Hepatocyte (in vitro differentiated cells): ENCODE measurements at regions not wholly inside any gene's neighbourhood (a gene's known extent, or its start where the extent isn't known, plus 50 kb on each side); places are given as distances from the start of the nearest gene placed in this dataset.

ENCODE experiments used
- DNase-seq: peaks from one replicate; pipeline ENCODE4 v3.0.0-alpha.2; 2016; ENCODE audit warnings: low spot score
- H2AFZ ChIP-seq: fragments of 200-600 bp; sonication (generic); 2 replicates; pipeline ENCODE4 v1.6.0; 2016; ENCODE audit warnings: antibody characterized with exemption, mild to moderate bottlenecking
- H3K27ac ChIP-seq: fragments of 200-600 bp; sonication (generic); 2 replicates; pipeline ENCODE4 v1.5.1; 2016; ENCODE audit warnings: mild to moderate bottlenecking
- H3K27me3 ChIP-seq: fragments of 200-600 bp; sonication (generic); 2 replicates; pipeline ENCODE4 v1.6.1; 2016
- H3K36me3 ChIP-seq: fragments of 200-600 bp; sonication (generic); replicated peaks from 2 replicates; pipeline ENCODE4 v1.5.1; 2016; ENCODE audit warnings: low read depth; ENCODE audit not compliant: insufficient read depth
- H3K4me1 ChIP-seq: fragments of 200-600 bp; sonication (generic); 2 replicates; pipeline ENCODE4 v1.5.1; 2016; ENCODE audit warnings: mild to moderate bottlenecking, moderate library complexity; ENCODE audit not compliant: insufficient read depth
- H3K4me2 ChIP-seq: fragments of 200-600 bp; sonication (generic); 2 replicates; pipeline ENCODE4 v1.6.0; 2016
- H3K4me3 ChIP-seq: fragments of 200-600 bp; sonication (generic); 2 replicates; pipeline ENCODE4 v1.5.1; 2016; ENCODE audit warnings: mild to moderate bottlenecking
- H3K79me2 ChIP-seq: fragments of 200-600 bp; sonication (generic); 2 replicates; pipeline ENCODE4 v1.6.0; 2017; ENCODE audit warnings: mild to moderate bottlenecking
- H3K9me2 ChIP-seq: fragments of 200-600 bp; sonication (generic); replicated peaks from 2 replicates; pipeline ENCODE4 v1.6.0; 2017; ENCODE audit warnings: mild to moderate bottlenecking; ENCODE audit not compliant: insufficient read depth
- H3K9me3 ChIP-seq: fragments of 200-600 bp; sonication (generic); 2 replicates; pipeline ENCODE4 v1.5.1; 2016; ENCODE audit warnings: low read depth, mild to moderate bottlenecking
- H4K20me1 ChIP-seq: fragments of 200-600 bp; sonication (generic); 2 replicates; pipeline ENCODE4 v1.6.0; 2016; ENCODE audit warnings: mild to moderate bottlenecking; ENCODE audit not compliant: insufficient read depth, poor library complexity, severe bottlenecking
- EZH2 ChIP-seq: fragments of 200-600 bp; sonication (generic); IDR thresholded peaks from 2 replicates; pipeline ENCODE4 v1.6.1; 2016; ENCODE audit warnings: antibody characterized with exemption, mild to moderate bottlenecking, borderline replicate concordance
- EZH2phosphoT487 ChIP-seq: fragments of 200-600 bp; sonication (generic); IDR thresholded peaks from one replicate; pipeline ENCODE4 v1.6.1; 2018; ENCODE audit warnings: antibody characterized with exemption, mild to moderate bottlenecking, low read depth, moderate library complexity; ENCODE audit not compliant: unreplicated experiment, severe bottlenecking
- WGBS: methylation state at CpG from one replicate; pipeline ENCODE4 v1.1.6; 2016; ENCODE audit warnings: low lambda C conversion rate; ENCODE audit errors: missing lambda C conversion rate; 5-methylcytosine and 5-hydroxymethylcytosine counted together
- TF ChIP-seq, protein P1 (sequence below): fragments of 200-600 bp; sonication (generic); IDR thresholded peaks from 2 replicates; pipeline ENCODE4 v1.5.1; 2016; ENCODE audit warnings: antibody characterized with exemption, mild to moderate bottlenecking; ENCODE audit not compliant: poor library complexity

DNA sequence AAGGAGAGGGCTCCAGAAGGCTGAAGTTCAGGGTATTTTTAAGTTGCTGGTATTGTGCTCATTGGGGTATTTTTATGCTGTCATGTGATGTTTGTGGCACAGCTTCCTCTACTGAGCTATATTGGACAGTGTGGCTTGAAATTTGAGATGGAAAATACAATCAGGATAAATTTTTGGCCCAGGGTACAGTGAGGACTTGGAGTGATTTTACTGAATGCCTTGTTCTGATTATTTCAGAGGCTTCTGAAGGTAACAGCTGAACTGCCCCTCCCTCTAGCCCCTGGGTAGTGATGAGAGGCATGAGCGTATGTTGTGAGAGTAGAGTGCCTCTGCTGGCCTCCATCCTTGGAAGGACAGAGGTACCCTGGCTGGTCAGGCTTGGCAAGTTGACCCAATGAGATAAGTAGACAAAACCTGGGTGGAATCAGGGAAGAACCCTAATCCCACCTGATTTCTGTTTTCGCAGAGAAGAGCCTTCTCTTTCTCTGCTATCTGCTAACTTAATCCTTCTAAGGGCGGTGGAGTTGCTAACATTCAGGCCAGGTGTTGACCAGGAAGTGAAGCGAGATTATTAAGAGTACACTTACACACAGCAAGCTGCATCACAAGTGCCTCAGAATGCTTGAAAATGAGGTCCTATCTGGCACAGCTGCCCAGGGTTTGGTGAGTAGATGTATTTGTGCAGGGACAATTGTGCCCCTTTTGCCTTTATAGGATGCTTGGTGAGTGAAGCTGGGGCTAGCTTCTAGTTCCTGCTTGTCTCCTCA, 98.1 kb upstream of the CLSTN2 start:
- Histone ChIP-seq H3K4me1 (no peaks in the 10 kb centered on the region), H3K9me3 (no peaks in the 10 kb centered on the region), H3K9me2 (no peaks in the 10 kb centered on the region), H2AFZ (no peak overlapping the region), H3K27ac (no peak overlapping the region), H4K20me1 (no peaks in the 10 kb centered on the region), H3K79me2 (no peaks in the 10 kb centered on the region), H3K4me3 (no peak overlapping the region), H3K27me3 (no peaks in the 10 kb centered on the region), H3K36me3 (no peaks in the 10 kb centered on the region), H3K4me2 (no peak overlapping the region)
- DNase-seq, result no peak
- TF ChIP-seq, protein P1, sequence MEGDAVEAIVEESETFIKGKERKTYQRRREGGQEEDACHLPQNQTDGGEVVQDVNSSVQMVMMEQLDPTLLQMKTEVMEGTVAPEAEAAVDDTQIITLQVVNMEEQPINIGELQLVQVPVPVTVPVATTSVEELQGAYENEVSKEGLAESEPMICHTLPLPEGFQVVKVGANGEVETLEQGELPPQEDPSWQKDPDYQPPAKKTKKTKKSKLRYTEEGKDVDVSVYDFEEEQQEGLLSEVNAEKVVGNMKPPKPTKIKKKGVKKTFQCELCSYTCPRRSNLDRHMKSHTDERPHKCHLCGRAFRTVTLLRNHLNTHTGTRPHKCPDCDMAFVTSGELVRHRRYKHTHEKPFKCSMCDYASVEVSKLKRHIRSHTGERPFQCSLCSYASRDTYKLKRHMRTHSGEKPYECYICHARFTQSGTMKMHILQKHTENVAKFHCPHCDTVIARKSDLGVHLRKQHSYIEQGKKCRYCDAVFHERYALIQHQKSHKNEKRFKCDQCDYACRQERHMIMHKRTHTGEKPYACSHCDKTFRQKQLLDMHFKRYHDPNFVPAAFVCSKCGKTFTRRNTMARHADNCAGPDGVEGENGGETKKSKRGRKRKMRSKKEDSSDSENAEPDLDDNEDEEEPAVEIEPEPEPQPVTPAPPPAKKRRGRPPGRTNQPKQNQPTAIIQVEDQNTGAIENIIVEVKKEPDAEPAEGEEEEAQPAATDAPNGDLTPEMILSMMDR, result no peak
- TF ChIP-seq EZH2phosphoT487, result no peak
- TF ChIP-seq EZH2, result no peak
- 70% methylated on average over 4 of the region's 4 CpGs for WGBS

DNA sequence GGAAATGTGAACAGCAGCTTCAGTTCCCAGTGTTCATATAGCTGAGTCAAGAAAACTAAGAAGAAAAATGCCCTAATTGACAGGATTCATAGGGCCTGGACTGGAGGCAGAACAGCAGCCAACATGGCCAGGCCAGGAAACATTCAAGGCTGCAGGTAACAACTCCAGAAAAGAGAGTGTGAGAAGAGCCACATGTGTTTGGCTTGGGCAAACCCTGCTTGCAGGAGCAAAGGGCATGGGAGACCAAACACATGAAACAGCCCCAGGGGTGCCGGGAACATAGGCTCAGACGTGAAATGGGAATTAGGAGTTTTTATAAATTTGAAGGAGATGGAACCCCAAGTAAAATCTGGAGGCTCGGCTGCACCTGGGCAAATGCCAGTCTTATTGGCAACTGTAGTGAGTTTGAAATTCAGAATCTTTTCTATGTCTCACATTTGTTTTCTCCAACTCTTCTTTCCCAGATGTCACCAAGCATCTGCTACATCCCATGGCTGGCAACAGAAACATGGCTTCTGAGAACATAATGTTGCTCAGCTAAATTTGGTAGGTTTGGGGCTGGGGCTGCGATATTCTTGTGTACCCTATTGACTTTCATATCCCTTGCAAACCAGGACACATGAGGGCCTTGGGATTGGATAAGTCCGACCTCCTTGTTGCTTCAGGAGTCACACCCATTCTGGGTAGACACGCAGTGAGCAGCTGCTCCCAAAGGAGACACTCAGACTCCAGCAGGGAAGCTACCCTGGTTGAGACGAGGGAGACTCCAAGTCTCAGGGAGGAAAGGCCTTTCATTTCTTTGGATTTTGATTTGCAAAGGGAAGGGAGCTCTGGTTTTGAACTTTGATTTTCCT, 98.9 kb upstream of the CLSTN2 start:
- 91% methylated on average over 7 of the region's 7 CpGs for WGBS
- H3K36me3 ChIP-seq, result no peaks in the 10 kb centered on the region
- no peaks in the 10 kb centered on the region for H3K9me3 ChIP-seq
- H3K4me2 ChIP-seq, result no peak overlapping the region
- no peak overlapping the region for H2AFZ ChIP-seq
- no peak overlapping the region for H3K4me3 ChIP-seq
- no peaks in the 10 kb centered on the region for H3K4me1 ChIP-seq
- no peaks in the 10 kb centered on the region for H3K9me2 ChIP-seq
- H3K79me2 ChIP-seq, result no peaks in the 10 kb centered on the region
- no peaks in the 10 kb centered on the region for H3K27me3 ChIP-seq
- H4K20me1 ChIP-seq, result no peaks in the 10 kb centered on the region
- H3K27ac ChIP-seq, result no peak overlapping the region
- TF ChIP-seq, protein P1, result no peak
- DNase-seq, result no peak

DNA sequence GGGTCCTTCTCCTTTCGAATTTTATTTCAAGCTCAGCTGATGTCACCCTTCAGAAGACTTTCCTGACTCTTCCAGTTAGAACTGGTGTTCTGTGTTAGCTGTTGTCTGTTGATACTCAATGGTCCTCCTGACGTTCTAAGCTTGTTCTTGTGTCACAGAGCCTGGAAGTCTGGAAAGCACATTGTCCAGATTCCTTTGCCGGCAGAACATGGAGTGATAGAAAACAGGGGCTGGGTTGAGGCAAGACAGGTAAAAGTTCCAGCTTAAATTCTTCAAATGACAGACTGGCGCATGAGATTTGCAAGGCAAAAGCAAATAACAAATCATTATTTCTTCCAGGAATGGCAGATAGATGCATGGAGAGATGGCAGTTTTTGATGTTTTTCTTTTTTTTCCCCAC, 102.0 kb upstream of the CLSTN2 start:
- WGBS, result 42% methylated on average over 4 of the region's 4 CpGs
- H3K79me2 ChIP-seq, result no peaks in the 10 kb centered on the region

More for the DNA sequence above, 102.0 kb upstream of the CLSTN2 start:
- Histone ChIP-seq H3K9me3 (no peaks in the 10 kb centered on the region), H3K9me2 (no peaks in the 10 kb centered on the region), H3K36me3 (no peaks in the 10 kb centered on the region), H3K4me2 (no peak overlapping the region), H2AFZ (no peak overlapping the region), H3K4me1 (no peaks in the 10 kb centered on the region), H3K4me3 (no peak overlapping the region), H3K27ac (no peak overlapping the region), H4K20me1 (no peaks in the 10 kb centered on the region), H3K27me3 (no peaks in the 10 kb centered on the region)
- DNase-seq, result peak; percentile 15
- no peak for TF ChIP-seq EZH2
- TF ChIP-seq, protein P1, result no peak
- TF ChIP-seq EZH2phosphoT487, result no peak
